ENCODE measurements at regions not wholly inside any gene's neighbourhood (a gene's known extent, or its start where the extent isn't known, plus 50 kb on each side); places are given as distances from the start of the nearest gene placed in this dataset.

DNA sequence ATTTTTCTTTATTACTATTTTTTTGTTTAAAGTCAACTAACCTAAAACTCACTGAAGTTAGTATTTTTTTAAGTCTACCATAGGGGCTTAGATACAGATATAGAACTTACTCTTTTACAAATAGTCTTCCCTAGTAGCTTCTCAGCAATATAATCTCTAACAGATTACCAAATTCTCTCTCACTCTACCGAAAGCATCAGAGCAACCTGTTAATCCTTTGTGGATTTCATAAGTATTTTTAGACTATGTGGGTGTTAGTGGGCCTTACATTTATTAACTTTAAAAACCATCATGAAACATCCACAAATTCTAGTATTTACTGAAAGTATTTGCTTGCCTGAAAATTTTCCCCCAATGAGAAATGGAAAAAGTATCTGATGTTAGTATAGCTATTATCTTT, 84.6 kb upstream of the TFPI start:
- Histone ChIP-seq H3K4me3 (no peak overlapping the region), H3K9me3 (replicated peaks in 1 of 3) (no peaks in the 10 kb centered on the region), H3K4me1 (replicated peaks in 1 of 2) (no peaks in the 10 kb centered on the region), H3K36me3 (replicated peaks in 1 of 2) (no peaks in the 10 kb centered on the region), H3K27me3 (no peaks in the 10 kb centered on the region), H3K27ac (no peak overlapping the region)
- no peak for TF ChIP-seq POLR2A (IDR thresholded peaks at IDR 0.05)
- WGBS, 4 donors: 87 to 100% (median 90%) methylated on average over 1 of the region's 1 CpG
- intact Hi-C loops (cut with DNase I): no loop called here
- DNase-seq: no peak

DNA sequence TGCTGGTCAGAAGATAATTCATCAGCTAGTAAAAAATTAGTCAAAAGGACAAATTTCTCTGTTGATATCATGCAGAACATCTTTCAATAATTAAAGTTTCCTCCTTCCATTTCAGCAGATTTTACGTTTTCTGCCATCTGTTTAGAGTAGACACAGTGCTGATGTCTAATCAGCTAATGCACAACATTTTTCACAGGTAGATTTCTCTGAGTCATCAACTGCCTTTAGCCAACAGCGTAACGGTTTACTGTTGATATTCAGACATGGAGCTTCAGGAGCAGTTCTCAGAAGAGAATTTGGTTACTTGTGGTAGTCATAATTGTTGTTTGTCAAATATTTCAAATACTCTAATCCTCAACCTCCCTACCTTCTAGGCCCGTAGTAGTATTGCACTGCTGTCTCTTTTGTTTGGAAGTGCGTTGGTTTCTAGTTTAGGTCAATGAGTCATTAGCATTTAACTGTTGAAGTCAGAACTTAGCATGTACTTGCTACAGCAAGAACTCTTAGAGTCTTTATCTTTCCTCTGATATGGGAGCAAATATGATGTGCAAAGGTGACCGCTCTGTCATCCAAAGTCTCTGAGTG, 86.8 kb upstream of the TFPI start:
- H3K36me3 ChIP-seq (replicated peaks in 1 of 2): no peaks in the 10 kb centered on the region
- no peaks in the 10 kb centered on the region for H3K4me1 ChIP-seq (replicated peaks in 1 of 2)
- no peak for DNase-seq
- TF ChIP-seq, protein P1, sequence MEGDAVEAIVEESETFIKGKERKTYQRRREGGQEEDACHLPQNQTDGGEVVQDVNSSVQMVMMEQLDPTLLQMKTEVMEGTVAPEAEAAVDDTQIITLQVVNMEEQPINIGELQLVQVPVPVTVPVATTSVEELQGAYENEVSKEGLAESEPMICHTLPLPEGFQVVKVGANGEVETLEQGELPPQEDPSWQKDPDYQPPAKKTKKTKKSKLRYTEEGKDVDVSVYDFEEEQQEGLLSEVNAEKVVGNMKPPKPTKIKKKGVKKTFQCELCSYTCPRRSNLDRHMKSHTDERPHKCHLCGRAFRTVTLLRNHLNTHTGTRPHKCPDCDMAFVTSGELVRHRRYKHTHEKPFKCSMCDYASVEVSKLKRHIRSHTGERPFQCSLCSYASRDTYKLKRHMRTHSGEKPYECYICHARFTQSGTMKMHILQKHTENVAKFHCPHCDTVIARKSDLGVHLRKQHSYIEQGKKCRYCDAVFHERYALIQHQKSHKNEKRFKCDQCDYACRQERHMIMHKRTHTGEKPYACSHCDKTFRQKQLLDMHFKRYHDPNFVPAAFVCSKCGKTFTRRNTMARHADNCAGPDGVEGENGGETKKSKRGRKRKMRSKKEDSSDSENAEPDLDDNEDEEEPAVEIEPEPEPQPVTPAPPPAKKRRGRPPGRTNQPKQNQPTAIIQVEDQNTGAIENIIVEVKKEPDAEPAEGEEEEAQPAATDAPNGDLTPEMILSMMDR (IDR thresholded peaks at IDR 0.05): no peak
- no peak for TF ChIP-seq POLR2A (IDR thresholded peaks at IDR 0.05)
- H3K27ac ChIP-seq: no peak overlapping the region
- H3K27me3 ChIP-seq: no peaks in the 10 kb centered on the region
- 79 to 85% (median 83%) methylated on average over 6 of the region's 6 CpGs for WGBS, 4 donors
- no peaks in the 10 kb centered on the region for H3K9me3 ChIP-seq (replicated peaks in 1 of 3)
- intact Hi-C loops (cut with DNase I): no loop called here
- H3K4me3 ChIP-seq: no peak overlapping the region

DNA sequence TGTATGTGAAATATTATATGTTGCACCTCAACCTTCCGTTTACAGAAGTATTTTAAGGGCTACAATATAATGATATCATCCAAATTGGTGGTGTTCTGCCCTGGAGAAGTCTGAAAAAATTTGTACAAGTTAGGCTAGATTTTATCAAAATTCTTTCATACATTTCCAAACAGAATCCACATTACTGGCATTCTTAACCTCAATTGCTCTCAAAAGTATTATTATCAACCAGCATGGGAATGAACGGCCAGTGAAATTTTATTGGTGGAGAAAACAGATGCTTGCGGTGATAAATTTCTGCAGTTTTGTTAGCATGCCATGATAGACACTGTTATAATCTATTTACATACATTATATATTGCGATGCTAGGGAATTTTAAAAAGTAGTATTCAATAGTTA, 88.3 kb upstream of the TFPI start:
- Histone ChIP-seq H3K9me3 (replicated peaks in 1 of 3) (no peaks in the 10 kb centered on the region), H3K4me1 (replicated peaks in 1 of 2) (no peaks in the 10 kb centered on the region), H3K4me3 (no peak overlapping the region), H3K27me3 (no peaks in the 10 kb centered on the region), H3K27ac (no peak overlapping the region), H3K36me3 (replicated peaks in 1 of 2) (no peaks in the 10 kb centered on the region)
- 79 to 81% (median 81%) methylated on average over 4 of the region's 4 CpGs for WGBS, 4 donors
- no peak for TF ChIP-seq POLR2A (IDR thresholded peaks at IDR 0.05)
- TF ChIP-seq, protein P1 (IDR thresholded peaks at IDR 0.05): no peak
- intact Hi-C loops (cut with DNase I): no loop called here
- no peak for DNase-seq

DNA sequence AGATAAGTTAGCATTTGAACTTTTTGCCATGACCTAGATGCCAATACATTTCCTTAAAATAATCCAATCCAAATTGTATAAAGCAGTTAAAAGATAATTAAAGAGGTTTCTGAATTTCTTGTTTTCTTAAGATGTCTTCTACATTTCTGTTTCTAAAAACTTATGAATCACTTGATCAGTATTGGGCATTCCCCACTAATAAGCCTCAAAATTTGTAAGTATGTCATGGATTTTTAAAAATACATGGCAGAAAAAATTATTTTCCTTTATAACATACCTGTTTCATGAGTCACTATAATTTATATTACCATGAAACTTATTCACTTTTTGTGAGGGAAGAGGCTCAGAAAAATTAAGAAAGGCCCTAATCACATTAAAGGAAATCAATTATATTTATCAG, 90.3 kb upstream of the TFPI start:
- Histone ChIP-seq H3K36me3 (replicated peaks in 1 of 2) (no peaks in the 10 kb centered on the region), H3K27ac (no peak overlapping the region), H3K4me3 (no peak overlapping the region), H3K27me3 (no peaks in the 10 kb centered on the region), H3K9me3 (replicated peaks in 1 of 3) (no peaks in the 10 kb centered on the region), H3K4me1 (replicated peaks in 1 of 2) (no peaks in the 10 kb centered on the region)
- no peak for DNase-seq
- TF ChIP-seq, protein P1 (IDR thresholded peaks at IDR 0.05): no peak
- TF ChIP-seq POLR2A (IDR thresholded peaks at IDR 0.05): no peak
- intact Hi-C loops (cut with DNase I): no loop called here

DNA sequence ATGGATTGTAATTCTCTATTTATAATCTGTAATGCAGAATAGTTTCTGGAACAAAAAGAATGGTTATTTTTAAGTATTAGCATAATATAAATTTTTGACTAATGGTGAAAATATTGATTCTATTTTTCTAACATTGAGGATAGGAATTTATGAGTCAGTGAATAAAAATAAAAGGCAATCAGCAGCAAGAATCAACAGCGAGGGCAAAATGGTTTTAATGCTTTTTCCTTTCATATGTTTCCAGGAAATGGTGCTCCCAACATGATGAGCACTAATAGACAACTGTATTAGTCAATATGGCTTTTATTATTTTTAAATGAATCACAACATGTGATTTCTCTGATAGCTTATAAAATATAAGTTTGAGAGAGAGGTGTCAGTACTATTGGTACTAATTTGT, 90.7 kb upstream of the TFPI start:
- intact Hi-C loops (cut with DNase I): no loop called here
- H3K9me3 ChIP-seq (replicated peaks in 1 of 3): no peaks in the 10 kb centered on the region
- no peaks in the 10 kb centered on the region for H3K36me3 ChIP-seq (replicated peaks in 1 of 2)
- no peak overlapping the region for H3K27ac ChIP-seq
- 72 to 88% (median 80%) methylated on average over 1 of the region's 1 CpG for WGBS, 4 donors
- no peaks in the 10 kb centered on the region for H3K4me1 ChIP-seq (replicated peaks in 1 of 2)
- TF ChIP-seq POLR2A (IDR thresholded peaks at IDR 0.05): no peak
- TF ChIP-seq, protein P1 (IDR thresholded peaks at IDR 0.05): no peak
- no peak overlapping the region for H3K4me3 ChIP-seq
- no peaks in the 10 kb centered on the region for H3K27me3 ChIP-seq
- no peak for DNase-seq

Measured in adrenal gland (tissue), 9 donors.